Mucosa of descending colon (tissue), 3 donors: ENCODE measurements at regions not wholly inside any gene's neighbourhood (a gene's known extent, or its start where the extent isn't known, plus 50 kb on each side); places are given as distances from the start of the nearest gene placed in this dataset.

Experiments used
- ATAC-seq: fragments of 200-7000 bp; cut with Tn5 transposase; one replicate; pipeline ENCODE4 v1.9.1; 2020; ENCODE audit warnings: mild to moderate bottlenecking, moderate library complexity
- DNase-seq, 3 donors: peaks; one replicate each; pipeline ENCODE4 v3.0.0-alpha.2; 2020
- H3K36me3 ChIP-seq: fragments of 200-600 bp; one replicate; pipeline ENCODE4 v1.8.0; 2021; ENCODE audit warnings: low read depth, mild to moderate bottlenecking
- H3K4me1 ChIP-seq: fragments of 200-600 bp; one replicate; pipeline ENCODE4 v1.8.0; 2021; ENCODE audit warnings: low read depth, mild to moderate bottlenecking
- H3K4me3 ChIP-seq: fragments of 200-600 bp; one replicate; pipeline ENCODE4 v1.8.0; 2021; ENCODE audit warnings: mild to moderate bottlenecking
- H3K9me3 ChIP-seq: fragments of 200-600 bp; one replicate; pipeline ENCODE4 v1.8.0; 2021; ENCODE audit warnings: mild to moderate bottlenecking
- intact Hi-C, 2 donors: fragments of 100-400 bp; cut with DNase I in 1 of 2; cut with micrococcal nuclease in 1 of 2; formaldehyde crosslinking; loops; one replicate each; pipeline versions ENCODE4 v1.11.0 to v1.11.1; 2022; cut with DNase I, micrococcal nuclease
- TF ChIP-seq, protein P1 (sequence below): fragments of 200-600 bp; IDR thresholded peaks from one replicate; pipeline ENCODE4 v1.8.0; 2022; ENCODE audit warnings: antibody characterized with exemption, mild to moderate bottlenecking
- donor health status: DM: no; HTN: no; CAD: no; lungs with moderate emphysema.
- donor health status: DM: no; HTN: no; CAD: no.
- donor health status: DM: no; HTN: yes; CAD: no.

GRCh38 chr2:12877761-12878160 is 161.0 kb downstream of the TRIB2 start:
- Histone ChIP-seq H3K4me3 (no peak overlapping the region), H3K36me3 (no peaks in the 10 kb centered on the region), H3K4me1 (no peaks in the 10 kb centered on the region), H3K9me3 (no peaks in the 10 kb centered on the region)
- intact Hi-C loops: no loop called here
- DNase-seq (no peak), ATAC-seq (no peak)
- TF ChIP-seq, protein P1, sequence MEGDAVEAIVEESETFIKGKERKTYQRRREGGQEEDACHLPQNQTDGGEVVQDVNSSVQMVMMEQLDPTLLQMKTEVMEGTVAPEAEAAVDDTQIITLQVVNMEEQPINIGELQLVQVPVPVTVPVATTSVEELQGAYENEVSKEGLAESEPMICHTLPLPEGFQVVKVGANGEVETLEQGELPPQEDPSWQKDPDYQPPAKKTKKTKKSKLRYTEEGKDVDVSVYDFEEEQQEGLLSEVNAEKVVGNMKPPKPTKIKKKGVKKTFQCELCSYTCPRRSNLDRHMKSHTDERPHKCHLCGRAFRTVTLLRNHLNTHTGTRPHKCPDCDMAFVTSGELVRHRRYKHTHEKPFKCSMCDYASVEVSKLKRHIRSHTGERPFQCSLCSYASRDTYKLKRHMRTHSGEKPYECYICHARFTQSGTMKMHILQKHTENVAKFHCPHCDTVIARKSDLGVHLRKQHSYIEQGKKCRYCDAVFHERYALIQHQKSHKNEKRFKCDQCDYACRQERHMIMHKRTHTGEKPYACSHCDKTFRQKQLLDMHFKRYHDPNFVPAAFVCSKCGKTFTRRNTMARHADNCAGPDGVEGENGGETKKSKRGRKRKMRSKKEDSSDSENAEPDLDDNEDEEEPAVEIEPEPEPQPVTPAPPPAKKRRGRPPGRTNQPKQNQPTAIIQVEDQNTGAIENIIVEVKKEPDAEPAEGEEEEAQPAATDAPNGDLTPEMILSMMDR: no peak

DNA sequence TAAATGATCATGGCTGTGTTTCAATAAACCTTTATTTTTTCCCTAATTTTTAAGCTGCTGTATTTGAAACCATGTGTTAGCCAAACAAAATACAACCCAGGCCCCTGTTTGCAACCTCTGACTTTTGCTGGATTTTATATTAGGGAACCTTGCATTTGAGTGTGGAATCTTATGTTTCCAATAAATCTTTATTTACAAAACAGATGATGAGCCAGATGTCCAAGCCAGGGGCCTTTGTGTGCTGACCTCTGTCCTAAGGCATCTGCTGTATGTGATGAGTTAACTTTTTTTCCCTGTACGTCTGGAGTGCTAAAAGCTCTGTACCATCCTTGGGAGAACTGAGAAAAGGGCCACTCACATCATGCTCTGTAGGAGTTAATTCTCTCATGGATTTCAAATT is 162.9 kb downstream of the TRIB2 start:
- Histone ChIP-seq H3K4me3 (no peak overlapping the region), H3K9me3 (no peaks in the 10 kb centered on the region), H3K36me3 (no peaks in the 10 kb centered on the region), H3K4me1 (no peaks in the 10 kb centered on the region)
- DNase-seq (no peak), ATAC-seq (no peak)
- TF ChIP-seq, protein P1: no peak
- intact Hi-C loops: no loop called here

- ATAC-seq: no peak
- intact Hi-C loops: no loop called here
- no peaks in the 10 kb centered on the region for H3K4me1 ChIP-seq
- no peaks in the 10 kb centered on the region for H3K9me3 ChIP-seq
- DNase-seq: no peak
- H3K36me3 ChIP-seq: no peaks in the 10 kb centered on the region
- TF ChIP-seq, protein P1: no peak
- no peak overlapping the region for H3K4me3 ChIP-seq
Observed at GRCh38 chr2:12881952-12882351, 165.2 kb downstream of the TRIB2 start.

GRCh38 chr2:12882393-12882792 is 165.7 kb downstream of the TRIB2 start:
- TF ChIP-seq, protein P1: no peak
- DNase-seq: no peak
- H3K4me1 ChIP-seq: no peaks in the 10 kb centered on the region
- H3K4me3 ChIP-seq: no peak overlapping the region
- ATAC-seq: no peak
- no peaks in the 10 kb centered on the region for H3K9me3 ChIP-seq
- no peaks in the 10 kb centered on the region for H3K36me3 ChIP-seq
- intact Hi-C loops: no loop called here

DNA sequence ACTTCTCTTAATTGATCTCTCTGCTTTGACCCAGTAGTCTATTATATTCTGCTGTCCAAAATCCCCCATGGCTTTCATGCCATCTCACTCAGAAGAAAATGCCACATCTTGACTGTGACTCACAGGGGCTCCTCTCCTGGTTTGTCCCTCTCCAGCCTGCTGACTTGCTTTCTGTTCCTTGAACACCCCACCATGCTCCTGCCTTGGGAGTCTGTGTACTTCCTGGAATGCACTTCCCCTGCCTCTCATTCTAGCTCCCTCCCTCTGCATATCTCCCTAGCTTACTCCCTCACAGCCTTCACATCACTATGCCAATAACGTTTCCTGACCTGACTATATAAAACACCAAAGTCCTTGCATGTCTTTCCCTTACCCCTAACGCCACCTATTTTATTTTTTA is 167.2 kb downstream of the TRIB2 start:
- TF ChIP-seq, protein P1: no peak
- ATAC-seq: no peak

DNA sequence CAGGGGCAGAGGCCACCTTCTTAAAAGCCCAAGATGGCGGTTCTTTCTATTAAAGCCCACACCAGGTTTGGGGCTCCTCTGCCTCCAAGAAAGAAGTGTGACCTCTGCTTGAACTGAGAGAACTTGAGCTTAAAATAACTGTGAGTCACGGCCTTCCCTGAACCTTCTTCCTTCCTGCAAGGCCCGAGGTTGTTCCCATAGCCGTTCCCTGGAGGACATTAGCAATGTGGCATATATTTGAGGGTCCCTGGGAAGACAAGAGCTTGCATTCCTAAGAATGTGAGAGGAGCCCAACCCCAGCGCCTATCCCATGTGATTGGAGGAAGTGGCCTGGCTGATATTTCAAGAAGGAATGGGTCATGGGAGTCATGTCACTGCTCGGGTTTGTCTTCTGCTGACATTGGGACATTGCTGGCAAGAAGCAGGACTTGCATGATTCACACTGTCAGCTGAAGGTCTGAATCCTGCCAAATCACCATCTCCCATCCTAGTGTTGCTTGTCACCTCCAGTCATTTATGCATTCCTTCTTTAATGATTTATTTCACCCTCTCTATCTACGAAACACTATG is 168.1 kb downstream of the TRIB2 start:
- Histone ChIP-seq H3K9me3 (no peaks in the 10 kb centered on the region), H3K36me3 (no peaks in the 10 kb centered on the region), H3K4me1 (no peaks in the 10 kb centered on the region), H3K4me3 (no peak overlapping the region)
- ATAC-seq (no peak), DNase-seq (no peak)
- intact Hi-C loops: no loop called here
- TF ChIP-seq, protein P1: no peak

More for the DNA sequence above, 167.2 kb downstream of the TRIB2 start:
- no peak overlapping the region for H3K4me3 ChIP-seq
- H3K4me1 ChIP-seq: no peaks in the 10 kb centered on the region
- intact Hi-C loops: no loop called here
- no peaks in the 10 kb centered on the region for H3K36me3 ChIP-seq
- no peak for DNase-seq
- H3K9me3 ChIP-seq: no peaks in the 10 kb centered on the region
